GM10266 (cell line): ENCODE measurements at regions not wholly inside any gene's neighbourhood (a gene's known extent, or its start where the extent isn't known, plus 50 kb on each side); places are given as distances from the start of the nearest gene placed in this dataset.

Experiments used
- DNase-seq: peaks from one replicate; pipeline ENCODE4 v3.0.0; 2012; ENCODE audit errors: extremely low spot score
- TF ChIP-seq, protein P1 (sequence below): IDR thresholded peaks from 2 replicates; pipeline ENCODE4 v1.5.1; 2012; ENCODE audit warnings: mild to moderate bottlenecking, low read depth; ENCODE audit not compliant: control insufficient read depth, insufficient read depth; ENCODE audit errors: missing control alignments

DNA sequence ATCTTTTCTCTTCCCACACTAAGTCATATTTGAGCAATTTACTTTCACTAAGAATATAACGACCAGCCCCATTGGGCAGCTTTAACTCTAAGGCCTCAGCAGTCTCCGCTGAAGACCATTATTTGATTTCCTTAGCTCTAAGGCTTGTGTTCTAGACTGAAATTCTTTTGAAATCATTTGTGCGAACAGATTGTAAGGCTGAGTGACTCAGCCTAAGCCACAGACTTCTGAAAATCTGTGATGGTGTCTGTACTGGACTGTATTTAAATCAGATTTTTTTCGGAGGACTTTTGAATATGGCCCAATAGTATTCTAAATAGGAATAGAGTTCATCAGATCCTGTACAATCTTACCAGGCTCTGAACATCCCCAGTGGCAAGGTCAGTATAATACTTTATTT lies 150.3 kb upstream of the TECRL start:
- no peak for DNase-seq
- TF ChIP-seq, protein P1, sequence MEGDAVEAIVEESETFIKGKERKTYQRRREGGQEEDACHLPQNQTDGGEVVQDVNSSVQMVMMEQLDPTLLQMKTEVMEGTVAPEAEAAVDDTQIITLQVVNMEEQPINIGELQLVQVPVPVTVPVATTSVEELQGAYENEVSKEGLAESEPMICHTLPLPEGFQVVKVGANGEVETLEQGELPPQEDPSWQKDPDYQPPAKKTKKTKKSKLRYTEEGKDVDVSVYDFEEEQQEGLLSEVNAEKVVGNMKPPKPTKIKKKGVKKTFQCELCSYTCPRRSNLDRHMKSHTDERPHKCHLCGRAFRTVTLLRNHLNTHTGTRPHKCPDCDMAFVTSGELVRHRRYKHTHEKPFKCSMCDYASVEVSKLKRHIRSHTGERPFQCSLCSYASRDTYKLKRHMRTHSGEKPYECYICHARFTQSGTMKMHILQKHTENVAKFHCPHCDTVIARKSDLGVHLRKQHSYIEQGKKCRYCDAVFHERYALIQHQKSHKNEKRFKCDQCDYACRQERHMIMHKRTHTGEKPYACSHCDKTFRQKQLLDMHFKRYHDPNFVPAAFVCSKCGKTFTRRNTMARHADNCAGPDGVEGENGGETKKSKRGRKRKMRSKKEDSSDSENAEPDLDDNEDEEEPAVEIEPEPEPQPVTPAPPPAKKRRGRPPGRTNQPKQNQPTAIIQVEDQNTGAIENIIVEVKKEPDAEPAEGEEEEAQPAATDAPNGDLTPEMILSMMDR = no peak

DNA sequence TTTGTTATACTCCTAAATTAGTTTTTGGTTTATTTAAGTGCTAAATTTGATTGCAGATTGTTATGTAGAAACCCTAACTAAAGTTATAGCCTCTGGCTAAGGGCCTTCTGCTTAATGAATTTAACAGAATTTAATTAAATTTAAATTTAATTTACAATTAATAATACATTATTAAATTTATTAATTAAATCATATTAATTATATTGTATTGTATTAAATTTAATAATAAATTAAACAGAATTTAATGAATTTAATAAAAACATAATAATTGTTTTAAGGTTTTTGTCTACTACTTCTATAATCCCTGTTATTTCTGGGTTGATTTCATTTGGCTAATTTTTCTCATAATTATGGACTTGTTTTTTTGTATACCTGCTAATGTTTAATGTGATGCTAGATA lies 141.9 kb upstream of the TECRL start:
- no peak for DNase-seq
- TF ChIP-seq, protein P1 = no peak

DNA sequence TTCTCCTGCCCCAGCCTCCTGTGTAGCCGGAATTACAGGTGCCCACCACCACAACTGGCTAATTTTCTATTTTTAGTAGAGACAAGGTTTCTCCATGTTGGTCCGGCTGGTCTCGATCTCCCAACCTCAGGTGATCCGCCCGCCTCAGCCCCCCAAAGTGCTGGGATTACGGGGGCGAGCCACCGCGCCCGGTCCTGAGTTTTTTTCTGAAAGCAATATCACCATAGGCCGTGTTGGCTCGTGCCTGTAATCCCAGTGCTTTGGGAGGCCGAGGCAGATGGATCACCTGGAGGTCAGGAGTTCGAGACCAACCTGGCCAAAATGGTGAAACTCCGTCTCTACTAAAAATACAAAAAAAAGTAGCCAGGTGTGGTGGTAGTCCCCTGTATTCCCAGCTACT lies 136.3 kb upstream of the TECRL start:
- TF ChIP-seq, protein P1 = no peak

DNA sequence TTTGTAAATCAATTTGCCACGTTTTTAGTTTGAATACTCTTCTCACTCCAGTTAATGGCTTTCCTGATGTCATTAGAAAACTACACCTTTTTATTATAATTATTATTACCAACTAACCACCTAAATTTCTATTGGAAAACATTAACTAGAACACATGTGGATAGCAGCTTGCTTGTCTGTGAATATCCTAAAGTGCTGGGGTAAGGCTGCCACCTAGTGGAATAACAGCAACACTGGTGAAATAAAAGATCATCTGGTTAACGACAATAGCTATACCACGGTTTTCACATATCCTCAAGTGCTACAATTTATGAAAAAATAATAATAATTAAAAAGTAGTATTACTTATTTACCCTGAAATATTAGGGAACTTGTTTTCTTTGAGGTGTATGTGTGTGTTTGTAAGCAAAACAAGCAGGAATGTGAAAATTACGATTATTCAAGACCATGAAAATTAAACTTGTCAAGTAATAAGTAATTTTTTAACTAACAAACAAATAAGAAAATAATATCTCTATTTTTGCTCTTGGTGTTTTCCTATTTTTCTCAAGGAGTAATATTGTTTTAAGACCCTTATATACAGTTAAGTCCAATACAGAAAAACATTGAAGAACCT lies 130.1 kb upstream of the TECRL start:
- TF ChIP-seq, protein P1 = peak; percentile 81
- peak; percentile 43 for DNase-seq

More for the DNA sequence above, 136.3 kb upstream of the TECRL start:
- DNase-seq = no peak

DNA sequence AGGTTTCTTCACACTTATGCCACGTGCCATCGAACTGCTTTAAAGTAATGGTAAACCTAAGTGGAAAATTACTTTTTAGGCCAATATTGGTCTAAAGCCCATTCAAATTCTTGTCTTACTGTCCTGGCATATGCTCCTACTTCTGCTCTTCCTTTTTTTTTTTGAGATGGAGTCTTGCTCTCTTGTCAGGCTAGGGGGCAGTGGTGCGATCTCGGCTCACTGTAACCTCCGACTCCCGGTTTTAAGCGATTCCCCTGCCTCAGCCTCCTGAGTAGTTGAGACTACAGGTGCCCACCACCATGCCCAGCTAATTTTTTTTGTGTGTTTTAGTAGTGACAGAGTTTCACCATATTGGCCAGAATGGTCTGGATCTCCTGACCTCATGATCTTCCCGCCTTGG lies 129.0 kb upstream of the TECRL start:
- TF ChIP-seq, protein P1 = no peak
- DNase-seq = no peak

DNA sequence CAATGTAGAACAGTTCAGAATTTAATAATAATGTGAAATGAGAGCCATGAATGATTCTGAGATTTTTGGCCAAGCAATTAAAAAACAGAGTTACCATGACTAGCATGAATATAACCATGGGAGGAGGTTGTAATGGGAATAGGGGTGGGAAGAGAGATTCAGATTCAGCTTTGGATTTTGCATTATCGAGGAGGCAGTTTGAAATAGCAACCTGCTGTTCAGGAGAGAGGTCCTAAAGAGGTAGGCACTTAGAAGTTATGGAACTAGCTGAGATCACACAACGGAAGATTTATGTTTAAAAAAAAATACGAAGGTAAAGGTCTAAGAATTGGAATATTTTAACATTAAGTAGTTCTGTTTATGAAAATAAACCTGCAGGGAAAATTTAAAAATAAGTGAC lies 124.4 kb upstream of the TECRL start:
- TF ChIP-seq, protein P1 = no peak
- no peak for DNase-seq

DNA sequence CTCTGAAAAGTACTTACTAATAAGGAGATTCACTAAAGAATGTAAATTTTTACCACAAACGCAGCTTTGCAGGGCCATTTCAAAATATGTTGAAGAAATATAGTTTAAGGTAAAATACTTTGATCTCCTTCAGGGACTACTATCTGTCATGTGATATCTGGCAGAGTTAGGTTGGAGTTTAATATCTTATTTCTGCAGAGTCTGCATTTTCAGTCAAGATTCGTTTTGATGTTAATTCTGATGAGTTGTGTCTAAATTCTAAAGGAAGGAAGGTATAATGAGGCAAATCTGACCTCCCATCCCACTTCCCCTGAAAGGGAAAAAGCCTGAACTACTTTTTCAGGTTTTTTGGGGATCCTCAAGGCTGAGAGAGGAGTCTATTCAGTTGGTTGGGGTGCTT lies 123.9 kb upstream of the TECRL start:
- TF ChIP-seq, protein P1 = no peak
- no peak for DNase-seq
